ENCODE measurements at regions not wholly inside any gene's neighbourhood (a gene's known extent, or its start where the extent isn't known, plus 50 kb on each side); places are given as distances from the start of the nearest gene placed in this dataset.

DNA sequence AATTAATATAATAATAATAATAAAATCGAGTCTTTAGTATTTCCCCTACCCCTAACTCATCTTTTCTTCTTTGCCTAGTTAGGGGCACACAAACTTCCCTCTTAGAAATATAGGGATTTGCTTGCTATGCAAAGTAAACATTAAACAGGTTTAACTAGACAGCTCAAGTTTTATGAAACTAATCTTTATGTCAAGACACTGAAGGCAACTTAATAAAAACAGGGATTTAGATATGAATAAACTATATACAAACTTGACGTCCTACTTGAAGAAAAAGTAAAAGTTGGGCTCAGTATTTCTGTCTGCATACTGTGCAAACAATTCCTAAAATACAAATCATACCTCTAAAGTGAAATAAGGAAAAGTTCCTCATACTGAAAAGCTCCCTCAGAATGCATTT is 52.1 kb upstream of the CAV2 start:
- TF ChIP-seq, protein P1, sequence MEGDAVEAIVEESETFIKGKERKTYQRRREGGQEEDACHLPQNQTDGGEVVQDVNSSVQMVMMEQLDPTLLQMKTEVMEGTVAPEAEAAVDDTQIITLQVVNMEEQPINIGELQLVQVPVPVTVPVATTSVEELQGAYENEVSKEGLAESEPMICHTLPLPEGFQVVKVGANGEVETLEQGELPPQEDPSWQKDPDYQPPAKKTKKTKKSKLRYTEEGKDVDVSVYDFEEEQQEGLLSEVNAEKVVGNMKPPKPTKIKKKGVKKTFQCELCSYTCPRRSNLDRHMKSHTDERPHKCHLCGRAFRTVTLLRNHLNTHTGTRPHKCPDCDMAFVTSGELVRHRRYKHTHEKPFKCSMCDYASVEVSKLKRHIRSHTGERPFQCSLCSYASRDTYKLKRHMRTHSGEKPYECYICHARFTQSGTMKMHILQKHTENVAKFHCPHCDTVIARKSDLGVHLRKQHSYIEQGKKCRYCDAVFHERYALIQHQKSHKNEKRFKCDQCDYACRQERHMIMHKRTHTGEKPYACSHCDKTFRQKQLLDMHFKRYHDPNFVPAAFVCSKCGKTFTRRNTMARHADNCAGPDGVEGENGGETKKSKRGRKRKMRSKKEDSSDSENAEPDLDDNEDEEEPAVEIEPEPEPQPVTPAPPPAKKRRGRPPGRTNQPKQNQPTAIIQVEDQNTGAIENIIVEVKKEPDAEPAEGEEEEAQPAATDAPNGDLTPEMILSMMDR (IDR thresholded peaks at IDR 0.05) = no peak
- no peak for TF ChIP-seq POLR2A (IDR thresholded peaks at IDR 0.05)
